Esophagus (tissue), 2 donors: ENCODE measurements at regions not wholly inside any gene's neighbourhood (a gene's known extent, or its start where the extent isn't known, plus 50 kb on each side); places are given as distances from the start of the nearest gene placed in this dataset.

ENCODE experiments used
- H3K27ac ChIP-seq, 2 donors: one replicate each; pipeline ENCODE4 v1.5.1; 2013; ENCODE audit warnings: low read depth in 2 of 2, mild to moderate bottlenecking in 2 of 2, inconsistent platforms in 1 of 2, low read length in 1 of 2, moderate library complexity in 1 of 2
- H3K27me3 ChIP-seq, 2 donors: one replicate each; pipeline ENCODE4 v1.6.1; 2013; ENCODE audit warnings: low read length in 2 of 2, control low read depth in 1 of 2, mild to moderate bottlenecking in 1 of 2; ENCODE audit not compliant: insufficient read depth in 2 of 2, control insufficient read depth in 1 of 2
- H3K36me3 ChIP-seq, 2 donors: one replicate each; pipeline ENCODE4 v1.6.1; 2013; ENCODE audit warnings: low read length in 1 of 2; ENCODE audit not compliant: control insufficient read depth in 2 of 2, insufficient read depth in 2 of 2
- H3K4me1 ChIP-seq, 2 donors: one replicate each; pipeline ENCODE4 v1.6.1; 2013; ENCODE audit warnings: low read length in 1 of 2; ENCODE audit not compliant: control insufficient read depth in 2 of 2, insufficient read depth in 2 of 2
- H3K4me3 ChIP-seq, 2 donors: one replicate each; pipeline ENCODE4 v1.5.1; 2013; ENCODE audit warnings: low read length in 2 of 2, mild to moderate bottlenecking in 2 of 2, low read depth in 1 of 2, moderate library complexity in 1 of 2
- H3K9me3 ChIP-seq, 2 donors: one replicate each; pipeline ENCODE4 v1.6.1; 2013; ENCODE audit warnings: mild to moderate bottlenecking in 2 of 2, low read depth in 1 of 2, low read length in 1 of 2, moderate library complexity in 1 of 2; ENCODE audit not compliant: control insufficient read depth in 2 of 2, insufficient read depth in 1 of 2
- WGBS, 2 donors: extraction: QIAGEN DNeasy Blood & Tissue Kit; methylation state at CpG; one replicate each; pipeline ENCODE4 v1.1.7; 2013; 5-methylcytosine and 5-hydroxymethylcytosine counted together
- donor health status: healthy with polysubstance abuse.
- donor health status: Bipolar disorder and iron deficiency.

- Histone ChIP-seq H3K4me3 (no peak overlapping the region), H3K36me3 (no peaks in the 10 kb centered on the region), H3K27ac (no peak overlapping the region), H3K27me3 (no peaks in the 10 kb centered on the region), H3K9me3 (no peaks in the 10 kb centered on the region), H3K4me1 (no peaks in the 10 kb centered on the region)
- 84 to 88% methylated on average over 3 of the region's 3 CpGs for WGBS, 2 donors
Observed at GRCh38 chr1:116205941-116206679, 94.9 kb downstream of the MAB21L3 start.

GRCh38 chr1:116207126-116207735, 96.0 kb downstream of the MAB21L3 start:
- WGBS, 2 donors, result 52% methylated on average over 4 of the region's 4 CpGs
- no peaks in the 10 kb centered on the region for H3K27me3 ChIP-seq
- no peak overlapping the region for H3K4me3 ChIP-seq
- H3K9me3 ChIP-seq, result no peaks in the 10 kb centered on the region
- no peak overlapping the region for H3K27ac ChIP-seq
- H3K4me1 ChIP-seq, result no peaks in the 10 kb centered on the region
- no peaks in the 10 kb centered on the region for H3K36me3 ChIP-seq

GRCh38 chr1:116208136-116208535, 96.9 kb downstream of the MAB21L3 start:
- H3K4me1 ChIP-seq, result no peaks in the 10 kb centered on the region
- no peak overlapping the region for H3K4me3 ChIP-seq
- 91 to 94% methylated on average over 6 of the region's 6 CpGs for WGBS, 2 donors
- no peaks in the 10 kb centered on the region for H3K36me3 ChIP-seq
- no peaks in the 10 kb centered on the region for H3K9me3 ChIP-seq
- H3K27ac ChIP-seq, result no peak overlapping the region
- no peaks in the 10 kb centered on the region for H3K27me3 ChIP-seq

- Histone ChIP-seq H3K27me3 (no peaks in the 10 kb centered on the region), H3K36me3 (no peaks in the 10 kb centered on the region), H3K4me3 (no peak overlapping the region), H3K4me1 (no peaks in the 10 kb centered on the region), H3K9me3 (no peaks in the 10 kb centered on the region), H3K27ac (no peak overlapping the region)
- 71 to 83% methylated on average over 5 of the region's 5 CpGs for WGBS, 2 donors
Observed at GRCh38 chr1:116211294-116211693, 100.1 kb downstream of the MAB21L3 start.

- WGBS, 2 donors, result 70 to 84% methylated on average over 6 of the region's 6 CpGs
- Histone ChIP-seq H3K36me3 (no peaks in the 10 kb centered on the region), H3K4me1 (no peaks in the 10 kb centered on the region), H3K27ac (no peak overlapping the region), H3K27me3 (no peaks in the 10 kb centered on the region), H3K4me3 (no peak overlapping the region), H3K9me3 (no peaks in the 10 kb centered on the region)
Observed at GRCh38 chr1:116218922-116219321, 107.7 kb downstream of the MAB21L3 start.

- Histone ChIP-seq H3K4me1 (no peaks in the 10 kb centered on the region), H3K27me3 (no peaks in the 10 kb centered on the region), H3K27ac (no peak overlapping the region), H3K36me3 (no peaks in the 10 kb centered on the region), H3K9me3 (no peaks in the 10 kb centered on the region), H3K4me3 (no peak overlapping the region)
- 83% methylated on average over 5 of the region's 5 CpGs for WGBS, 2 donors
Observed at GRCh38 chr1:116219651-116220434, 108.6 kb downstream of the MAB21L3 start.

- 60 to 63% methylated on average over 2 of the region's 2 CpGs for WGBS, 2 donors
- no peaks in the 10 kb centered on the region for H3K36me3 ChIP-seq
Observed at GRCh38 chr1:116224111-116224510, 112.9 kb downstream of the MAB21L3 start.

GRCh38 chr1:116224561-116224960, 113.4 kb downstream of the MAB21L3 start:
- WGBS, 2 donors, result 81% methylated on average over 4 of the region's 4 CpGs
- no peak overlapping the region for H3K4me3 ChIP-seq
- H3K9me3 ChIP-seq, result no peaks in the 10 kb centered on the region
- H3K4me1 ChIP-seq, result no peaks in the 10 kb centered on the region
- H3K27ac ChIP-seq, result no peak overlapping the region
- no peaks in the 10 kb centered on the region for H3K36me3 ChIP-seq
- no peaks in the 10 kb centered on the region for H3K27me3 ChIP-seq

More at GRCh38 chr1:116224111-116224510, 112.9 kb downstream of the MAB21L3 start:
- H3K27ac ChIP-seq, result no peak overlapping the region
- H3K9me3 ChIP-seq, result no peaks in the 10 kb centered on the region
- no peaks in the 10 kb centered on the region for H3K27me3 ChIP-seq
- H3K4me3 ChIP-seq, result no peak overlapping the region
- no peaks in the 10 kb centered on the region for H3K4me1 ChIP-seq

- H3K27me3 ChIP-seq, result no peaks in the 10 kb centered on the region
- WGBS, 2 donors, result 89 to 90% methylated on average over 1 of the region's 1 CpG
- no peaks in the 10 kb centered on the region for H3K4me1 ChIP-seq
- H3K4me3 ChIP-seq, result no peak overlapping the region
- H3K9me3 ChIP-seq, result no peaks in the 10 kb centered on the region
- H3K36me3 ChIP-seq, result no peaks in the 10 kb centered on the region
- no peak overlapping the region for H3K27ac ChIP-seq
Observed at GRCh38 chr1:116226017-116226416, 114.8 kb downstream of the MAB21L3 start.
